ENCODE measurements at regions not wholly inside any gene's neighbourhood (a gene's known extent, or its start where the extent isn't known, plus 50 kb on each side); places are given as distances from the start of the nearest gene placed in this dataset.

DNA sequence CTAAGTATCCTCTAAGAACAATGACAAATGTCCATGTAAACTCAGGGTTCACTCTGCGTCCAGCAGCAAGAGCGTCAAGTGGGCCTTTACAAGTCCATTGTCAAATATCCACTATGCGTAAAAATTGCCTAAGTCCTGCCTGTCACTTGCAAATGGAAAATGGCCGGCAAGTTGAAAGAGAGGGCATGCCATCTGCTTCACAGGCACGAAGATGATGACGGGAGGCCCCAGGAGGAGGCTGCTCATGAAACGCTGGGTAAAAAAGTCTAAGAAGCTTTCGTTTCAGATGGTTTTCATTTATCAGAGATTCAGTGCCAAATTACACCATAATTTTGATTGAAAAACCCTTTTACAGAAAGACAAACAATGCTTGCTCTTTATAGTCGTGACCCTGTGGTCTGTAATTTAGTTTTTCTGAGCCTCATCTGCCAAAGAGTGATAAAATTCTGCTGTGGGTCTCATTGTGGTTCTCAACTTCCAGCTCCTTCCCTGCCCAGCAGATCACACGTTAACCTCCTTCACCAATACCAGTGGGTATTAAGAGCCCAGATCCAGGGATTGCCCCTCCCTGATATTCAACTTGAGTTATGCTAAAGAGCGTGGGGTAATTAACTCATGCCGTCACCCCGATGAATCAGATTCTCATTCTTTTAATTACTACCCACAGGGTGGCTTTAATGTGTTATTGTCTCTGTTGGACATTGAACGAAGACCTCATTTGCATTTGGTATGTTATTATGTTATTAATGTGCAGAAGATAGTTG, 160.2 kb upstream of the ALKAL2 start:
- TF ChIP-seq, protein P1, sequence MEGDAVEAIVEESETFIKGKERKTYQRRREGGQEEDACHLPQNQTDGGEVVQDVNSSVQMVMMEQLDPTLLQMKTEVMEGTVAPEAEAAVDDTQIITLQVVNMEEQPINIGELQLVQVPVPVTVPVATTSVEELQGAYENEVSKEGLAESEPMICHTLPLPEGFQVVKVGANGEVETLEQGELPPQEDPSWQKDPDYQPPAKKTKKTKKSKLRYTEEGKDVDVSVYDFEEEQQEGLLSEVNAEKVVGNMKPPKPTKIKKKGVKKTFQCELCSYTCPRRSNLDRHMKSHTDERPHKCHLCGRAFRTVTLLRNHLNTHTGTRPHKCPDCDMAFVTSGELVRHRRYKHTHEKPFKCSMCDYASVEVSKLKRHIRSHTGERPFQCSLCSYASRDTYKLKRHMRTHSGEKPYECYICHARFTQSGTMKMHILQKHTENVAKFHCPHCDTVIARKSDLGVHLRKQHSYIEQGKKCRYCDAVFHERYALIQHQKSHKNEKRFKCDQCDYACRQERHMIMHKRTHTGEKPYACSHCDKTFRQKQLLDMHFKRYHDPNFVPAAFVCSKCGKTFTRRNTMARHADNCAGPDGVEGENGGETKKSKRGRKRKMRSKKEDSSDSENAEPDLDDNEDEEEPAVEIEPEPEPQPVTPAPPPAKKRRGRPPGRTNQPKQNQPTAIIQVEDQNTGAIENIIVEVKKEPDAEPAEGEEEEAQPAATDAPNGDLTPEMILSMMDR (IDR thresholded peaks at IDR 0.05 in 8 of 11, conservative IDR thresholded peaks at IDR 0.05 in 3 of 11) = no peak
- TF ChIP-seq POLR2A (IDR thresholded peaks at IDR 0.05) = no peak

Measured in spleen (tissue), 7 donors.